H1 (cell line): ENCODE measurements at regions not wholly inside any gene's neighbourhood (a gene's known extent, or its start where the extent isn't known, plus 50 kb on each side); places are given as distances from the start of the nearest gene placed in this dataset.

Experiments
- CTCF ChIA-PET: fragments of 300-600 bp; sonication (Branson Sonifier 250); formaldehyde crosslinking; loops from one replicate; lab custom pipeline; 2021; ENCODE audit not compliant: partially characterized antibody; lab: Charles Lee
- POLR2A ChIA-PET: fragments of 300-600 bp; sonication (Branson Sonifier 250); formaldehyde crosslinking; loops from one replicate; lab custom pipeline; 2021; ENCODE audit warnings: inconsistent platforms; ENCODE audit not compliant: partially characterized antibody; lab: Charles Lee
- DNase-seq, 2 experiments: peaks; one replicate each; pipeline versions ENCODE4 v3.0.0 to v3.0.0-alpha.2; 2010 to 2022; ENCODE audit warnings: low spot score in 2 of 2, low read depth in 1 of 2, mixed read lengths in 1 of 2
- FAIRE-seq: peaks from 2 replicates; lab custom pipeline; 2011; peaks lifted over from hg19 to GRCh38; lab: Jason Lieb, UNC
- H2AFZ ChIP-seq: 2 replicates; pipeline ENCODE4 v1.8.1; 2012; ENCODE audit warnings: low read length, inconsistent platforms
- H2AK5ac ChIP-seq: 2 replicates; pipeline ENCODE4 v1.6.1; 2013; ENCODE audit warnings: low read depth, low read length
- H2BK120ac ChIP-seq: replicated peaks from 2 replicates; pipeline ENCODE3; 2013; ENCODE audit warnings: low read depth, low read length, inconsistent platforms
- H2BK12ac ChIP-seq: 2 replicates; pipeline ENCODE4 v1.6.1; 2013; ENCODE audit warnings: low read depth, low read length
- H2BK15ac ChIP-seq: 2 replicates; pipeline ENCODE4 v1.6.1; 2013; ENCODE audit warnings: low read length
- H2BK20ac ChIP-seq: 2 replicates; pipeline ENCODE4 v1.6.1; 2013; ENCODE audit warnings: low read length
- H2BK5ac ChIP-seq: 2 replicates; pipeline ENCODE4 v1.6.1; 2013; ENCODE audit warnings: low read depth, low read length
- H3K14ac ChIP-seq: 2 replicates; pipeline ENCODE4 v1.6.1; 2013; ENCODE audit warnings: inconsistent platforms; ENCODE audit not compliant: insufficient read length
- H3K18ac ChIP-seq: 2 replicates; pipeline ENCODE4 v1.6.1; 2013; ENCODE audit warnings: low read length; ENCODE audit errors: extremely low read depth
- H3K23ac ChIP-seq: 2 replicates; pipeline ENCODE4 v1.6.1; 2013; ENCODE audit warnings: inconsistent platforms; ENCODE audit not compliant: insufficient read length
- H3K23me2 ChIP-seq: 2 replicates; pipeline ENCODE4 v1.6.1; 2013; ENCODE audit warnings: low read depth, low read length
- H3K27ac ChIP-seq: 2 replicates; pipeline ENCODE4 v1.6.1; 2011; ENCODE audit warnings: low read depth, low read length, inconsistent platforms
- H3K27me3 ChIP-seq, 4 experiments: replicated peaks in 1 of 4; 1 replicate in 1 of 4; 2 replicates in 3 of 4; pipeline versions ENCODE4 v1.6.1 to v1.8.1; 2011 to 2013; ENCODE audit warnings: low read length in 3 of 4, mild to moderate bottlenecking in 3 of 4, inconsistent platforms in 2 of 4, mixed read lengths in 2 of 4, moderate library complexity in 1 of 4; ENCODE audit not compliant: control insufficient read depth in 3 of 4, insufficient read depth in 3 of 4; ENCODE audit errors: extremely low read depth in 1 of 4
- H3K36me3 ChIP-seq, 4 experiments: 2 replicates each; pipeline versions ENCODE4 v1.6.1 to v1.8.1; 2011 to 2013; ENCODE audit warnings: mild to moderate bottlenecking in 4 of 4, low read length in 3 of 4, moderate library complexity in 2 of 4, control low read depth in 1 of 4, inconsistent platforms in 1 of 4; ENCODE audit not compliant: insufficient read depth in 4 of 4, control insufficient read depth in 2 of 4
- H3K4ac ChIP-seq: replicated peaks from 2 replicates; pipeline ENCODE3; 2013; ENCODE audit warnings: low read length, low read depth, mixed read lengths, inconsistent platforms; ENCODE audit not compliant: insufficient read length
- H3K4me1 ChIP-seq, 4 experiments: replicated peaks in 1 of 4; 1 replicate in 1 of 4; 2 replicates in 3 of 4; pipeline versions ENCODE4 v1.6.1 to v1.8.1; 2011 to 2013; ENCODE audit warnings: low read length in 3 of 4, inconsistent platforms in 2 of 4, mixed read lengths in 1 of 4; ENCODE audit not compliant: insufficient read depth in 4 of 4, control insufficient read depth in 3 of 4
- H3K4me2 ChIP-seq, 2 experiments: 2 replicates each; pipeline versions ENCODE4 v1.6.1 to v1.8.1; 2011 to 2013; ENCODE audit warnings: low read depth in 2 of 2, low read length in 2 of 2, control low read depth in 1 of 2, inconsistent platforms in 1 of 2, mild to moderate bottlenecking in 1 of 2; ENCODE audit not compliant: insufficient read depth in 1 of 2
- H3K4me3 ChIP-seq, 4 experiments: fragments of 200-600, 300-600 bp in 1 of 4; sonication (generic), shearing (Covaris generic), sonication (Bioruptor Twin) in 1 of 4; 2 replicates each; pipeline versions ENCODE4 v1.5.1 to v1.8.1; 2011 to 2016; ENCODE audit warnings: low read length in 4 of 4, low read depth in 3 of 4, control low read depth in 2 of 4, inconsistent platforms in 2 of 4, mild to moderate bottlenecking in 2 of 4, mixed read lengths in 1 of 4, moderate library complexity in 1 of 4; ENCODE audit not compliant: insufficient read depth in 2 of 4; ENCODE audit errors: extremely low read depth in 1 of 4
- H3K56ac ChIP-seq: replicated peaks from 2 replicates; pipeline ENCODE3; 2013; ENCODE audit warnings: low read depth, mild to moderate bottlenecking, mixed read lengths, low read length, inconsistent platforms; ENCODE audit not compliant: insufficient read length
- H3K79me1 ChIP-seq: 2 replicates; pipeline ENCODE4 v1.6.1; 2013; ENCODE audit warnings: low read depth, low read length, control low read depth
- H3K79me2 ChIP-seq, 2 experiments: 2 replicates each; pipeline versions ENCODE4 v1.6.1 to v1.8.1; 2012 to 2013; ENCODE audit warnings: low read length in 2 of 2, mild to moderate bottlenecking in 2 of 2, inconsistent platforms in 1 of 2; ENCODE audit not compliant: insufficient read depth in 2 of 2, control insufficient read depth in 1 of 2
- H3K9ac ChIP-seq, 4 experiments: replicated peaks in 1 of 4; 1 replicate in 1 of 4; 2 replicates in 3 of 4; pipeline versions ENCODE4 v1.6.1 to v1.8.1; 2011 to 2013; ENCODE audit warnings: low read depth in 3 of 4, low read length in 3 of 4, control low read depth in 2 of 4, mild to moderate bottlenecking in 2 of 4, moderate library complexity in 2 of 4, inconsistent platforms in 1 of 4; ENCODE audit errors: extremely low read depth in 1 of 4
- H3K9me3 ChIP-seq, 2 experiments: 2 replicates each; pipeline versions ENCODE4 v1.6.1 to v1.8.1; 2012 to 2013; ENCODE audit warnings: mild to moderate bottlenecking in 2 of 2, moderate library complexity in 2 of 2, control low read depth in 1 of 2, inconsistent platforms in 1 of 2, low read depth in 1 of 2, low read length in 1 of 2, mixed read lengths in 1 of 2; ENCODE audit not compliant: insufficient read depth in 2 of 2
- H4K20me1 ChIP-seq, 2 experiments: replicated peaks in 1 of 2; 2 replicates each; pipeline versions ENCODE3 to v1.8.1; 2011 to 2013; ENCODE audit warnings: inconsistent platforms in 2 of 2, low read length in 2 of 2, mild to moderate bottlenecking in 1 of 2; ENCODE audit not compliant: insufficient read depth in 2 of 2, control insufficient read depth in 1 of 2
- H4K5ac ChIP-seq: 2 replicates; pipeline ENCODE4 v1.6.1; 2013; ENCODE audit warnings: low read length, low read depth, mixed read lengths, inconsistent platforms; ENCODE audit not compliant: insufficient read length
- H4K8ac ChIP-seq: 2 replicates; pipeline ENCODE4 v1.8.0; 2013; ENCODE audit warnings: mild to moderate bottlenecking, moderate library complexity, low read length, inconsistent platforms; ENCODE audit not compliant: insufficient read depth; ENCODE audit errors: extremely low read depth
- H4K91ac ChIP-seq: replicated peaks from 2 replicates; pipeline ENCODE3; 2013; ENCODE audit warnings: low read length, mixed read lengths, inconsistent platforms; ENCODE audit not compliant: insufficient read length
- ASH2L ChIP-seq: fragments of 200-600, 300-600 bp; sonication (generic); IDR thresholded peaks from one replicate; pipeline ENCODE4 v1.7.1; 2017; ENCODE audit warnings: low read length
- CBX5 ChIP-seq: fragments of 300-800, 300-1000 bp; sonication (generic); IDR thresholded peaks from 2 replicates; pipeline ENCODE4 v1.7.1; 2016; ENCODE audit warnings: antibody characterized with exemption, low read length, low read depth
- CEBPB ChIP-seq: IDR thresholded peaks from 2 replicates; pipeline ENCODE4 v1.6.1; 2012; ENCODE audit warnings: low read depth, low read length
- CHD1 ChIP-seq: IDR thresholded peaks from 2 replicates; pipeline ENCODE4 v1.6.1; 2012; ENCODE audit warnings: low read depth, low read length, improper control_type of control experiment
- CHD2 ChIP-seq: IDR thresholded peaks from 2 replicates; pipeline ENCODE4 v1.6.1; 2012; ENCODE audit warnings: low read length, improper control_type of control experiment
- EP300 ChIP-seq, 2 experiments: IDR thresholded peaks; 1 replicate in 1 of 2; 2 replicates in 1 of 2; pipeline ENCODE4 v1.6.1; 2011 to 2012; ENCODE audit warnings: low read depth in 2 of 2, low read length in 2 of 2, mild to moderate bottlenecking in 2 of 2, borderline replicate concordance in 1 of 2, inconsistent platforms in 1 of 2, moderate library complexity in 1 of 2
- JUND ChIP-seq: IDR thresholded peaks from 2 replicates; pipeline ENCODE4 v1.6.1; 2011; ENCODE audit warnings: mild to moderate bottlenecking, improper control_type of control experiment, low read length
- KDM4A ChIP-seq: IDR thresholded peaks from one replicate; pipeline ENCODE4 v1.7.1; 2012; ENCODE audit warnings: low read depth, mild to moderate bottlenecking, moderate library complexity, low read length, inconsistent platforms; ENCODE audit not compliant: severe bottlenecking
- MAX ChIP-seq: IDR thresholded peaks from 2 replicates; pipeline ENCODE4 v1.6.1; 2012; ENCODE audit warnings: inconsistent platforms
- NANOG ChIP-seq: IDR thresholded peaks from 2 replicates; pipeline ENCODE4 v1.6.1; 2011; ENCODE audit warnings: low read length, low read depth, mild to moderate bottlenecking, inconsistent platforms; ENCODE audit not compliant: insufficient read depth, poor library complexity, severe bottlenecking
- PHF8 ChIP-seq: fragments of 200-600 bp; sonication (generic); conservative IDR thresholded peaks from 2 replicates; pipeline ENCODE4 v1.7.1; 2012; ENCODE audit warnings: low read depth, mild to moderate bottlenecking, inconsistent platforms, low read length, moderate library complexity
- RXRA ChIP-seq: IDR thresholded peaks from 2 replicates; pipeline ENCODE4 v1.6.1; 2011; ENCODE audit warnings: low read depth, mild to moderate bottlenecking, low read length, moderate library complexity; ENCODE audit not compliant: insufficient read depth
- SRF ChIP-seq: IDR thresholded peaks from 2 replicates; pipeline ENCODE4 v1.6.1; 2011; ENCODE audit warnings: mild to moderate bottlenecking, low read depth, low read length, moderate library complexity
- TAF7 ChIP-seq: optimal IDR thresholded peaks from 2 replicates; pipeline ENCODE3; 2011; ENCODE audit warnings: low read depth, mild to moderate bottlenecking, inconsistent platforms, low read length, moderate library complexity, borderline replicate concordance
- TCF12 ChIP-seq: IDR thresholded peaks from 2 replicates; pipeline ENCODE4 v1.6.1; 2011; ENCODE audit warnings: low read depth, mild to moderate bottlenecking, low read length
- WGBS, 2 experiments: shearing (Covaris generic) in 1 of 2; methylation state at CpG; one replicate each; pipeline versions ENCODE4 v1.1.6 to v1.1.7; 2013 to 2015; ENCODE audit warnings: low lambda C conversion rate in 2 of 2, mixed read lengths in 2 of 2, inconsistent platforms in 1 of 2, low coverage in 1 of 2, missing lambda C conversion rate in 1 of 2; ENCODE audit not compliant: insufficient replicate concordance in 2 of 2, insufficient coverage in 1 of 2, insufficient read length in 1 of 2; ENCODE audit errors: extremely low coverage in 1 of 2, missing lambda C conversion rate in 1 of 2; 5-methylcytosine and 5-hydroxymethylcytosine counted together

GRCh38 chr21:33152732-33153130 lies 77.0 kb upstream of the IFNAR2 start:
- Histone ChIP-seq H4K91ac (no peak overlapping the region), H3K9ac (no peak overlapping the region), H3K9me3 (no peaks in the 10 kb centered on the region), H2BK12ac (no peak overlapping the region), H3K56ac (no peak overlapping the region), H3K79me2 (no peaks in the 10 kb centered on the region), H3K4ac (no peak overlapping the region), H4K5ac (no peak overlapping the region), H2BK120ac (no peak overlapping the region), H3K4me3 (no peak overlapping the region), H3K14ac (no peak overlapping the region), H3K18ac (no peak overlapping the region), H2BK15ac (no peak overlapping the region), H2BK20ac (no peak overlapping the region), H3K79me1 (no peaks in the 10 kb centered on the region), H2AFZ (no peak overlapping the region), H3K4me2 (no peak overlapping the region), H3K36me3 (no peaks in the 10 kb centered on the region), H2BK5ac (no peak overlapping the region), H3K27ac (no peak overlapping the region), H2AK5ac (no peak overlapping the region), H3K4me1 (peaks cover 0 to 4% (median 2%) of the 10 kb centered on the region in 4 experiments; a peak in 2 of 7 replicates), H3K23ac (no peak overlapping the region), H3K23me2 (no peaks in the 10 kb centered on the region), H4K8ac (no peak overlapping the region), H3K27me3 (no peaks in the 10 kb centered on the region), H4K20me1 (no peaks in the 10 kb centered on the region)
- WGBS, 2 experiments = 91% methylated on average over 13 of the region's 13 CpGs; no CpG with 5 or more reads in 1 of the 2 experiments
- FAIRE-seq (no peak), DNase-seq (no peak)
- ChIA-PET POLR2A (no interaction called here), CTCF (interaction anchor here (0.6 to 1.4 kb wide), 7 partner anchors 10 to 690 kb away, joined by 3 to 4 read pairs (median 3); no protein-coding TSS in a partner anchor)
- TF ChIP-seq MAX = no peak
- no peak for TF ChIP-seq TAF7
- TF ChIP-seq PHF8 = no peak
- TF ChIP-seq SRF = no peak
- TF ChIP-seq RXRA = no peak
- no peak for TF ChIP-seq KDM4A
- TF ChIP-seq CBX5 = no peak
- TF ChIP-seq CEBPB = no peak
- TF ChIP-seq NANOG = no peak
- TF ChIP-seq TCF12 = no peak
- TF ChIP-seq CHD2 = no peak
- TF ChIP-seq ASH2L = no peak
- no peak for TF ChIP-seq EP300 (IDR thresholded peaks at IDR 0.05; ENCODE audit: borderline replicate concordance in 1 of 2, low read depth in 2 of 2, low read length in 2 of 2)
- no peak for TF ChIP-seq JUND
- TF ChIP-seq CHD1 = no peak
